Loucy (cell line): ENCODE measurements at regions not wholly inside any gene's neighbourhood (a gene's known extent, or its start where the extent isn't known, plus 50 kb on each side); places are given as distances from the start of the nearest gene placed in this dataset.

Experiments
- H2AFZ ChIP-seq: fragments of 200-600 bp; sonication (generic); 2 replicates; pipeline ENCODE4 v1.6.0; 2016; ENCODE audit warnings: antibody characterized with exemption, mild to moderate bottlenecking, low read length, moderate library complexity
- H3F3A ChIP-seq: fragments of 200-600 bp; 2 replicates; pipeline ENCODE4 v1.6.0; 2016; ENCODE audit warnings: antibody characterized with exemption, low read depth, mild to moderate bottlenecking
- H3K27me3 ChIP-seq: fragments of 200-600 bp; sonication (generic); 2 replicates; pipeline ENCODE4 v1.6.1; 2014; ENCODE audit warnings: low read length, mild to moderate bottlenecking; ENCODE audit not compliant: insufficient read depth, poor library complexity, severe bottlenecking
- H3K36me3 ChIP-seq: fragments of 200-600 bp; sonication (generic); 2 replicates; pipeline ENCODE4 v1.6.1; 2016; ENCODE audit warnings: low read length; ENCODE audit not compliant: insufficient read depth
- H3K4me1 ChIP-seq: fragments of 200-600 bp; sonication (generic); 2 replicates; pipeline ENCODE4 v1.5.1; 2014; ENCODE audit warnings: low read length, mild to moderate bottlenecking; ENCODE audit not compliant: insufficient read depth, poor library complexity, severe bottlenecking
- H3K4me2 ChIP-seq: fragments of 200-600 bp; sonication (generic); 2 replicates; pipeline ENCODE4 v1.6.0; 2014; ENCODE audit warnings: antibody characterized with exemption, low read length, low read depth, mild to moderate bottlenecking; ENCODE audit not compliant: poor library complexity, severe bottlenecking
- H3K4me3 ChIP-seq: fragments of 200-600 bp; sonication (generic); 2 replicates; pipeline ENCODE4 v1.5.1; 2014; ENCODE audit warnings: low read length, mild to moderate bottlenecking, mixed read lengths; ENCODE audit not compliant: poor library complexity, severe bottlenecking
- H3K79me2 ChIP-seq: fragments of 200-600 bp; sonication (generic); 2 replicates; pipeline ENCODE4 v1.6.1; 2014; ENCODE audit warnings: low read length; ENCODE audit not compliant: insufficient read depth
- H3K9ac ChIP-seq: fragments of 200-600 bp; sonication (generic); 2 replicates; pipeline ENCODE4 v1.6.0; 2014; ENCODE audit warnings: mild to moderate bottlenecking, low read depth, low read length, moderate library complexity; ENCODE audit not compliant: poor library complexity, severe bottlenecking
- H3K9me2 ChIP-seq: fragments of 200-600 bp; sonication (generic); replicated peaks from 2 replicates; pipeline ENCODE4 v1.6.1; 2016; ENCODE audit warnings: low read depth, low read length, mixed read lengths
- H3K9me3 ChIP-seq: fragments of 200-600 bp; sonication (generic); 2 replicates; pipeline ENCODE4 v1.6.1; 2014; ENCODE audit warnings: mild to moderate bottlenecking, antibody characterized with exemption, low read length, low read depth; ENCODE audit not compliant: insufficient read depth
- H4K20me1 ChIP-seq: fragments of 200-600 bp; sonication (generic); 2 replicates; pipeline ENCODE4 v1.6.0; 2014; ENCODE audit warnings: antibody characterized with exemption, low read length, mild to moderate bottlenecking; ENCODE audit not compliant: insufficient read depth, poor library complexity, severe bottlenecking
- CTCF ChIP-seq: fragments of 200-600 bp; sonication (generic); conservative IDR thresholded peaks from 2 replicates; pipeline ENCODE4 v1.5.1; 2014; ENCODE audit warnings: mild to moderate bottlenecking, antibody characterized with exemption, low read length
- EZH2phosphoT487 ChIP-seq: fragments of 200-600 bp; IDR thresholded peaks from 2 replicates; pipeline ENCODE4 v1.6.1; 2018; ENCODE audit warnings: antibody characterized with exemption, mild to moderate bottlenecking, moderate library complexity, borderline replicate concordance

GRCh38 chr15:62986948-62987347 lies 55.6 kb upstream of the TPM1 start:
- Histone ChIP-seq H4K20me1 (no peaks in the 10 kb centered on the region), H3K4me3 (no peak overlapping the region), H2AFZ (no peak overlapping the region), H3K36me3 (no peaks in the 10 kb centered on the region), H3F3A (no peaks in the 10 kb centered on the region), H3K27me3 (no peaks in the 10 kb centered on the region), H3K4me1 (no peaks in the 10 kb centered on the region), H3K79me2 (no peaks in the 10 kb centered on the region), H3K9ac (no peak overlapping the region), H3K9me2 (no peaks in the 10 kb centered on the region), H3K4me2 (no peak overlapping the region), H3K9me3 (no peaks in the 10 kb centered on the region)
- TF ChIP-seq EZH2phosphoT487 (no peak), CTCF (no peak)

GRCh38 chr15:62988701-62989100 lies 53.8 kb upstream of the TPM1 start:
- no peak overlapping the region for H3K9ac ChIP-seq
- no peaks in the 10 kb centered on the region for H3K9me2 ChIP-seq
- no peaks in the 10 kb centered on the region for H3K4me1 ChIP-seq
- H3K36me3 ChIP-seq, result no peaks in the 10 kb centered on the region
- no peaks in the 10 kb centered on the region for H3K27me3 ChIP-seq
- no peaks in the 10 kb centered on the region for H4K20me1 ChIP-seq
- no peaks in the 10 kb centered on the region for H3K79me2 ChIP-seq
- no peak for TF ChIP-seq EZH2phosphoT487
- TF ChIP-seq CTCF, result no peak
- H2AFZ ChIP-seq, result no peak overlapping the region
- H3F3A ChIP-seq, result no peaks in the 10 kb centered on the region
- H3K4me3 ChIP-seq, result no peak overlapping the region
- H3K4me2 ChIP-seq, result no peak overlapping the region
- no peaks in the 10 kb centered on the region for H3K9me3 ChIP-seq

- Histone ChIP-seq H3F3A (no peaks in the 10 kb centered on the region), H3K9me2 (no peaks in the 10 kb centered on the region), H3K4me1 (no peaks in the 10 kb centered on the region), H3K9ac (no peak overlapping the region), H3K4me2 (no peak overlapping the region), H3K36me3 (no peaks in the 10 kb centered on the region), H4K20me1 (no peaks in the 10 kb centered on the region), H3K4me3 (no peak overlapping the region), H2AFZ (no peak overlapping the region), H3K79me2 (no peaks in the 10 kb centered on the region), H3K9me3 (no peaks in the 10 kb centered on the region), H3K27me3 (no peaks in the 10 kb centered on the region)
- no peak for TF ChIP-seq CTCF
- TF ChIP-seq EZH2phosphoT487, result no peak
Observed at GRCh38 chr15:62989366-62990055, 53.0 kb upstream of the TPM1 start.
